K562 (cell line): ENCODE measurements at regions not wholly inside any gene's neighbourhood (a gene's known extent, or its start where the extent isn't known, plus 50 kb on each side); places are given as distances from the start of the nearest gene placed in this dataset.

Experiments
- ATF3 ChIP-seq, 2 experiments: fragments of 450-650 bp in 1 of 2; sonication (generic) in 1 of 2; formaldehyde crosslinking in 1 of 2; IDR thresholded peaks in 1 of 2; conservative IDR thresholded peaks in 1 of 2; 2 replicates each; pipeline versions ENCODE4 v1.6.1 to v1.8.1; 2016 to 2023; ENCODE audit warnings: mild to moderate bottlenecking in 2 of 2, moderate library complexity in 2 of 2, inconsistent platforms in 1 of 2, missing genetic modification reagents in 1 of 2
- CBX1 ChIP-seq: sonication (generic); IDR thresholded peaks from 2 replicates; pipeline ENCODE4 v1.6.1; 2016; ENCODE audit warnings: antibody characterized with exemption, low read depth, mild to moderate bottlenecking
- CTCF ChIP-seq, 3 experiments: IDR thresholded peaks in 2 of 3; conservative IDR thresholded peaks in 1 of 3; 2 replicates each; pipeline ENCODE4 v1.5.1; 2011 to 2012; ENCODE audit warnings: low read length in 3 of 3, mild to moderate bottlenecking in 3 of 3, control low read depth in 2 of 3, improper control_type of control experiment in 1 of 3, inconsistent platforms in 1 of 3, low read depth in 1 of 3, mixed read lengths in 1 of 3, moderate library complexity in 1 of 3; ENCODE audit not compliant: insufficient read depth in 2 of 3
- EGR1 ChIP-seq: fragments of 450-650 bp; conservative IDR thresholded peaks from 2 replicates; pipeline ENCODE4 v1.6.1; 2017; ENCODE audit warnings: mild to moderate bottlenecking
- EZH2 ChIP-seq: IDR thresholded peaks from 2 replicates; pipeline ENCODE4 v1.6.1; 2012; ENCODE audit warnings: low read depth, mild to moderate bottlenecking, inconsistent platforms, low read length, borderline replicate concordance
- KLF13 ChIP-seq: fragments of 450-650 bp; IDR thresholded peaks from 2 replicates; pipeline ENCODE4 v1.6.1; 2016; ENCODE audit warnings: missing genetic modification characterization, low read depth, mild to moderate bottlenecking, missing compliant biosample characterization, moderate library complexity, borderline replicate concordance
- NFIC ChIP-seq: fragments of 450-650 bp; IDR thresholded peaks from 2 replicates; pipeline ENCODE4 v1.6.1; 2017; ENCODE audit warnings: mild to moderate bottlenecking, inconsistent platforms
- PBX2 ChIP-seq, 2 experiments: IDR thresholded peaks in 1 of 2; conservative IDR thresholded peaks in 1 of 2; 2 replicates each; pipeline ENCODE4 v1.6.1; 2016; ENCODE audit warnings: low read depth in 2 of 2, mild to moderate bottlenecking in 1 of 2, missing compliant biosample characterization in 1 of 2, missing genetic modification characterization in 1 of 2, moderate library complexity in 1 of 2
- POLR2A ChIP-seq: fragments of 450-650 bp; conservative IDR thresholded peaks from 2 replicates; pipeline ENCODE4 v1.6.1; 2016
- YY1 ChIP-seq, 3 experiments: IDR thresholded peaks; 2 replicates each; pipeline ENCODE4 v1.6.1; 2011; ENCODE audit warnings: low read length in 2 of 3, mild to moderate bottlenecking in 2 of 3, moderate library complexity in 2 of 3, borderline replicate concordance in 1 of 3, control low read depth in 1 of 3, low read depth in 1 of 3; ENCODE audit not compliant: insufficient read depth in 3 of 3, insufficient replicate concordance in 2 of 3, control insufficient read depth in 1 of 3, insufficient read length in 1 of 3; ENCODE audit errors: extremely low read depth in 1 of 3
- ZBTB7A ChIP-seq: IDR thresholded peaks from 2 replicates; pipeline ENCODE4 v1.6.1; 2011; ENCODE audit warnings: low read depth, mild to moderate bottlenecking, low read length, moderate library complexity, borderline replicate concordance; ENCODE audit not compliant: control insufficient read depth
- ZKSCAN3 ChIP-seq: fragments of 250-450 bp; sonication (Bioruptor Pico); IDR thresholded peaks from 2 replicates; pipeline ENCODE4 v1.4.0; 2020
- ZNF3 ChIP-seq: fragments of 250-450 bp; sonication (Bioruptor Pico); IDR thresholded peaks from 2 replicates; pipeline ENCODE4 v1.5.0; 2021; ENCODE audit warnings: mild to moderate bottlenecking, moderate library complexity

GRCh38 chr16:66273053-66273452 lies 93.4 kb upstream of the CDH5 start:
- TF ChIP-seq CTCF (IDR thresholded peaks at IDR 0.05 in 2 of 3, conservative IDR thresholded peaks at IDR 0.05 in 1 of 3; ENCODE audit: insufficient read depth in 2 of 3, low read depth in 1 of 3, low read length in 3 of 3) (no peak), ATF3 (IDR thresholded peaks at IDR 0.05) (no peak), ATF3 (CRISPR knock-in tag; conservative IDR thresholded peaks at IDR 0.05) (no peak), ZNF3 (CRISPR knock-in tag) (no peak), ZBTB7A (no peak), NFIC (no peak), ZKSCAN3 (CRISPR knock-in tag) (no peak), CBX1 (no peak), KLF13 (tag) (no peak), EGR1 (no peak), YY1 (IDR thresholded peaks at IDR 0.05; ENCODE audit: borderline replicate concordance in 1 of 3, control insufficient read depth in 1 of 3, extremely low read depth in 1 of 3, insufficient read depth in 3 of 3, insufficient read length in 1 of 3, insufficient replicate concordance in 2 of 3, low read depth in 1 of 3, low read length in 2 of 3) (no peak), EZH2 (no peak), PBX2 (CRISPR knock-in tag; IDR thresholded peaks at IDR 0.05; ENCODE audit: low read depth) (no peak), PBX2 (tag; conservative IDR thresholded peaks at IDR 0.05; ENCODE audit: low read depth) (no peak), POLR2A (no peak)
